Natural killer cell (primary cell): ENCODE measurements at regions not wholly inside any gene's neighbourhood (a gene's known extent, or its start where the extent isn't known, plus 50 kb on each side); places are given as distances from the start of the nearest gene placed in this dataset.
"Not testable (repeated sequence)": the region's sequence is repeated elsewhere in the genome, so short reads cannot be mapped to it uniquely, and the experiment has no call there.

Experiments
- ATAC-seq, 3 donors: fragments of 150-1000 bp in 2 of 3; fragments of 200-7000 bp in 1 of 3; cut with Tn5 transposase; 1 replicate in 1 of 3; 2 replicates in 2 of 3; pipeline ENCODE4 v1.10.0; 2021; ENCODE audit warnings: mild to moderate bottlenecking in 2 of 3, moderate library complexity in 2 of 3
- DNase-seq, 2 donors: peaks; one replicate each; pipeline versions ENCODE4 v3.0.0 to v3.0.0-alpha.2; 2013 to 2021; ENCODE audit warnings: mixed read lengths in 1 of 2
- H3K27ac ChIP-seq: one replicate; pipeline ENCODE4 v1.5.1; 2013; ENCODE audit warnings: mild to moderate bottlenecking, low read length
- H3K27me3 ChIP-seq: one replicate; pipeline ENCODE4 v1.6.1; 2013; ENCODE audit warnings: low read length; ENCODE audit not compliant: control insufficient read depth, insufficient read depth
- H3K36me3 ChIP-seq: one replicate; pipeline ENCODE4 v1.6.1; 2013; ENCODE audit warnings: low read length; ENCODE audit not compliant: control insufficient read depth, insufficient read depth
- H3K4me1 ChIP-seq: one replicate; pipeline ENCODE4 v1.6.1; 2013; ENCODE audit warnings: low read length; ENCODE audit not compliant: control insufficient read depth, insufficient read depth
- H3K4me3 ChIP-seq: one replicate; pipeline ENCODE4 v1.5.1; 2013; ENCODE audit warnings: low read length
- H3K9me3 ChIP-seq: one replicate; pipeline ENCODE4 v1.6.1; 2013; ENCODE audit warnings: low read length; ENCODE audit not compliant: control insufficient read depth, insufficient read depth
- H3K27ac Mint-ChIP-seq, 2 donors: one replicate each; pipeline ENCODE4 v1.8.0; 2022; ENCODE audit warnings: mild to moderate bottlenecking in 2 of 2, mixed read lengths in 2 of 2, moderate library complexity in 1 of 2
- H3K27me3 Mint-ChIP-seq, 2 donors: one replicate each; pipeline ENCODE4 v1.8.0; 2022; ENCODE audit warnings: low read depth in 2 of 2, mixed read lengths in 2 of 2
- H3K36me3 Mint-ChIP-seq: one replicate; pipeline ENCODE4 v1.8.0; 2022; ENCODE audit warnings: mixed read lengths
- H3K4me1 Mint-ChIP-seq, 2 donors: one replicate each; pipeline ENCODE4 v1.8.0; 2022; ENCODE audit warnings: mixed read lengths in 2 of 2
- H3K4me3 Mint-ChIP-seq: one replicate; pipeline ENCODE4 v1.8.0; 2022; ENCODE audit warnings: mild to moderate bottlenecking, moderate library complexity, mixed read lengths
- H3K9me3 Mint-ChIP-seq, 2 donors: one replicate each; pipeline ENCODE4 v1.8.0; 2022; ENCODE audit warnings: mixed read lengths in 2 of 2
- WGBS: methylation state at CpG from one replicate; pipeline ENCODE4 v1.1.7; 2013; ENCODE audit warnings: missing lambda C conversion rate; ENCODE audit not compliant: insufficient coverage; 5-methylcytosine and 5-hydroxymethylcytosine counted together
- intact Hi-C: fragments of 100-400 bp; cut with micrococcal nuclease; formaldehyde crosslinking; loops from one replicate; pipeline ENCODE4 v1.14.2; 2022
- TF ChIP-seq, protein P1 (sequence below): fragments of 200-600 bp; IDR thresholded peaks from one replicate; pipeline ENCODE4 v1.8.0; 2022; ENCODE audit warnings: antibody characterized with exemption

DNA sequence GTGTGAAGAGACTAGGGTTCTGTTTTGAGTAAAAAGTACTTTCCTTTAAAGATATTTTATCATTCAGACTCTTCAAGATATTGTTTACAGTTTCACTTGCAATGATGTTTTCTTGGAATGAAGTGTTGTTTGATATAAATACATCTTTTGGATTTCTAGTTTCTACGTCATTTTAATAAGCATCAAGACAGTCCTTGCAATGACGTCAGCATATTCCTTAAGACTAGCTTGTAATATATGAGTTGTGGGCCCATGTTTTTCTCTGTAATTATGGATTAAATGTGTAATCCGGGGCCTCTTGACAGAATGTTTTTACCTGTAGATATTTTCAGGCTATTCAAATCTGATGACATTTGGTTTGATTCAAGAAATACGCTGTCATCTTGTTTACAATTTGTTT, 66.1 kb downstream of the RBMX2 start:
- no peak overlapping the region for H3K4me3 Mint-ChIP-seq
- H3K36me3 Mint-ChIP-seq: no peaks in the 10 kb centered on the region
- Histone ChIP-seq H3K27me3 (no peaks in the 10 kb centered on the region), H3K27ac (no peak overlapping the region), H3K4me3 (no peak overlapping the region), H3K36me3 (no peaks in the 10 kb centered on the region), H3K4me1 (no peaks in the 10 kb centered on the region), H3K9me3 (no peaks in the 10 kb centered on the region)
- intact Hi-C loops: no loop called here
- H3K27ac Mint-ChIP-seq: no peak overlapping the region
- ATAC-seq (no peak), DNase-seq (no peak)
- 100% methylated on average over 1 of the region's 4 CpGs for WGBS
- no peaks in the 10 kb centered on the region for H3K9me3 Mint-ChIP-seq
- no peaks in the 10 kb centered on the region for H3K4me1 Mint-ChIP-seq
- peaks cover 4 to 50% of the 10 kb centered on the region in 2 donors for H3K27me3 Mint-ChIP-seq
- TF ChIP-seq, protein P1, sequence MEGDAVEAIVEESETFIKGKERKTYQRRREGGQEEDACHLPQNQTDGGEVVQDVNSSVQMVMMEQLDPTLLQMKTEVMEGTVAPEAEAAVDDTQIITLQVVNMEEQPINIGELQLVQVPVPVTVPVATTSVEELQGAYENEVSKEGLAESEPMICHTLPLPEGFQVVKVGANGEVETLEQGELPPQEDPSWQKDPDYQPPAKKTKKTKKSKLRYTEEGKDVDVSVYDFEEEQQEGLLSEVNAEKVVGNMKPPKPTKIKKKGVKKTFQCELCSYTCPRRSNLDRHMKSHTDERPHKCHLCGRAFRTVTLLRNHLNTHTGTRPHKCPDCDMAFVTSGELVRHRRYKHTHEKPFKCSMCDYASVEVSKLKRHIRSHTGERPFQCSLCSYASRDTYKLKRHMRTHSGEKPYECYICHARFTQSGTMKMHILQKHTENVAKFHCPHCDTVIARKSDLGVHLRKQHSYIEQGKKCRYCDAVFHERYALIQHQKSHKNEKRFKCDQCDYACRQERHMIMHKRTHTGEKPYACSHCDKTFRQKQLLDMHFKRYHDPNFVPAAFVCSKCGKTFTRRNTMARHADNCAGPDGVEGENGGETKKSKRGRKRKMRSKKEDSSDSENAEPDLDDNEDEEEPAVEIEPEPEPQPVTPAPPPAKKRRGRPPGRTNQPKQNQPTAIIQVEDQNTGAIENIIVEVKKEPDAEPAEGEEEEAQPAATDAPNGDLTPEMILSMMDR: no peak

DNA sequence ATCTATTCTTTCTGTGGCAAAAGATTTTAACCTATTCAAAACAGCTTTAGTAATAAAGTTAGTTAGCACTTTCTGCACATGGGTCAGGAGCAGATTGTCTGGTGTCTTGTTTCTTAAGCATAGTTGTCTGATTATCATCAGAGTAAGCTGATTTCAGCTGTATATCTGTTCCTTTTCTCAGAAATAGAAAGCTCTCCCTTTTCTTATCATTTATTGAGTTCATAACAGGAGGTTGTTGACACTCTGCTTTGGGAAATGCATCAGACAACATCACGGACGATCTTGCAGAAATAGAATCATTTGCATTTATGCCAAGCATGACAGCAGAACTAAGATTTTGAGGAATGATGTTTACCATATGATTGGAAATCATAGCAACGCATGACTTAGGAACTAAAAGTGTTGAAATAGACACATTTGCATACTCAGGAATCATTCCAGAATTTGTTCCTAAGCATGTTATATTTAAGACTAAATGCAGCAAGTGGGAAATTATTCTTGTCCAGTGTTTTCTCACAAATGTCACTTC, 66.7 kb downstream of the RBMX2 start:
- no peaks in the 10 kb centered on the region for H3K9me3 Mint-ChIP-seq
- H3K4me1 Mint-ChIP-seq: no peaks in the 10 kb centered on the region
- H3K9me3 ChIP-seq: no peaks in the 10 kb centered on the region
- H3K27ac ChIP-seq: no peak overlapping the region
- H3K27me3 Mint-ChIP-seq: peaks cover 4 to 50% of the 10 kb centered on the region in 2 donors
- H3K4me3 ChIP-seq: no peak overlapping the region
- no peak overlapping the region for H3K27ac Mint-ChIP-seq
- no peaks in the 10 kb centered on the region for H3K36me3 Mint-ChIP-seq
- TF ChIP-seq, protein P1: no peak
- H3K27me3 ChIP-seq: no peaks in the 10 kb centered on the region
- no peak overlapping the region for H3K4me3 Mint-ChIP-seq
- DNase-seq (no peak), ATAC-seq (no peak)
- no peaks in the 10 kb centered on the region for H3K36me3 ChIP-seq
- no peaks in the 10 kb centered on the region for H3K4me1 ChIP-seq
- WGBS: 87% methylated on average over 3 of the region's 3 CpGs
- intact Hi-C loops: no loop called here

DNA sequence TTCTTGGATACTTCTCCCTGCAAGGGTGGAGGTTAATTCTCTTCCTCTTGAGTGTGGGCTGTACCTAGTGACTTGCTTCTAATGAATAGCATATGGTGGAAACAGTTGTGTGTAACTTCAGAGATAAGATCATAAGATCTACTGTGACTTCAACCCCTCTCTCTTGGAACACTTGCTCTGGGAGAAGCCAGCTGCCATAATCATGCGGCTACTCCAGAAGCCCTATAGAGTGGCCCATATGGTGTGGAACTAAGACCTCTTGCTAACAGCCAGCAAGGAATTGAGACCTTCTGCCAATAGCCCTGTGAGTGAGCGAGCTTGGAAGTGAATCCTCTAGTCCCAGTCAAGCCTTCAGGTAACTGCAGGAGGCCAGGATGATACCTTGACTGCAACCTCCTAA, 81.1 kb downstream of the RBMX2 start:
- Mint-ChIP-seq H3K36me3 (no peaks in the 10 kb centered on the region), H3K27me3 (peaks cover 5 to 24% of the 10 kb centered on the region in 2 donors), H3K9me3 (no peaks in the 10 kb centered on the region), H3K4me3 (no peak overlapping the region), H3K4me1 (no peaks in the 10 kb centered on the region), H3K27ac (no peak overlapping the region)
- DNase-seq (no peak), ATAC-seq (no peak)
- TF ChIP-seq, protein P1: no peak
- Histone ChIP-seq H3K36me3 (no peaks in the 10 kb centered on the region), H3K4me3 (no peak overlapping the region), H3K9me3 (no peaks in the 10 kb centered on the region), H3K27ac (no peak overlapping the region), H3K27me3 (no peaks in the 10 kb centered on the region), H3K4me1 (no peaks in the 10 kb centered on the region)
- intact Hi-C loops: no loop called here
- WGBS: 83% methylated on average over 2 of the region's 2 CpGs

DNA sequence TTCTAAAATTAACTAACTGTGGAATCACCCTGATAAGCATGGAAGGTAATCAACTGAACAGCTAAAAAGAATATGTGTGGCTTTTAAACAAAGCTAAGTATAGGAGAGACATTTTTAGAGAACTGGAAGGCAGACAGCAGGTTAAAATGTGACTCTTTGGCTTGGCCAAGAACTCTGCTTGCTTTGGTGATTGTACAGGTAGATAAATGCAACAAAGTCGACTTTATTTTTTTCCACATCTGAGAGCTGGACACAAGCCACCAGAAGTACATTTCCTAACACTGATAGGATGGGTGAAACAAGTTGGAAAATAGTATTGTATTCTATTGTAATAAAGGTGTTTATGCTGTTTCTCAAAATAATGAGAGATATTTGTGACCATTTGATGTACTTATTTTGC, 84.1 kb downstream of the RBMX2 start:
- Histone ChIP-seq H3K4me1 (no peaks in the 10 kb centered on the region), H3K4me3 (no peak overlapping the region), H3K36me3 (no peaks in the 10 kb centered on the region), H3K27me3 (no peaks in the 10 kb centered on the region), H3K27ac (no peak overlapping the region), H3K9me3 (no peaks in the 10 kb centered on the region)
- no peaks in the 10 kb centered on the region for H3K4me1 Mint-ChIP-seq
- DNase-seq (no peak), ATAC-seq (no peak)
- H3K4me3 Mint-ChIP-seq: no peak overlapping the region
- H3K27me3 Mint-ChIP-seq: peaks cover 5 to 14% of the 10 kb centered on the region in 2 donors
- intact Hi-C loops: no loop called here
- no CpG with 5 or more reads among the region's 1 CpG for WGBS
- H3K9me3 Mint-ChIP-seq: no peaks in the 10 kb centered on the region
- TF ChIP-seq, protein P1: no peak
- no peak overlapping the region for H3K27ac Mint-ChIP-seq
- H3K36me3 Mint-ChIP-seq: no peaks in the 10 kb centered on the region

DNA sequence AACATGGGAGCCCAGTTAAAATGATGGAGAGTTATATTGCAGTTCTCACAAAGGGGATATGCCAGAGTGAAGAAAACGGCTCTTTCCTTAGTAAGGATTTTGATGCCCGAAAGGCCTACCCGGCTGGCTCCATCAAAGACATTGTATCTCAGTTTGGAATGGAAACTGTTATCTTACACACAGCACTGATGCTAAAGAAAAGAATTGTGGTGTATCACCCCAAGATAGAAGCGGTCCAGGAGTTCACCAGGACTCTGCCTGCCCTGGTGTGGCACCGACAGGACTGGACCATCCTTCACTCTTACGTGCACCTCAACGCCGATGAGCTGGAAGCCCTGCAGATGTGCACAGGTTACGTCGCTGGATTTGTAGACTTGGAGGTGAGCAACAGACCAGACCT, 93.7 kb downstream of the RBMX2 start:
- H3K27me3 ChIP-seq, H3K27ac Mint-ChIP-seq, H3K4me1 ChIP-seq, H3K4me3 ChIP-seq, H3K4me1 Mint-ChIP-seq, H3K36me3 Mint-ChIP-seq, H3K4me3 Mint-ChIP-seq, DNase-seq, H3K9me3 ChIP-seq, intact Hi-C loops, H3K36me3 ChIP-seq, H3K9me3 Mint-ChIP-seq, H3K27ac ChIP-seq: not testable (repeated sequence)
- peaks cover 7 to 27% of the 10 kb centered on the region in 2 donors for H3K27me3 Mint-ChIP-seq
- ATAC-seq: peak in 1 of 3 donors; percentile 68
- WGBS: 95% methylated on average over 7 of the region's 10 CpGs
